HepG2 (cell line): ENCODE measurements at regions not wholly inside any gene's neighbourhood (a gene's known extent, or its start where the extent isn't known, plus 50 kb on each side); places are given as distances from the start of the nearest gene placed in this dataset.

Source experiments
- ATAC-seq: fragments of 200-7000 bp; cut with Tn5 transposase; 3 replicates; pipeline ENCODE4 v1.9.1; 2020; ENCODE audit warnings: mild to moderate bottlenecking, moderate library complexity
- BruUV-seq: library from RNA; stranded (reverse); fragments of 400-500 nt; replicated peaks from 2 replicates; lab custom pipeline; 2021; lab: Mats Ljungman, UMichigan
- CTCF ChIA-PET: fragments of 300-600 bp; formaldehyde crosslinking; extraction: SDS; loops from one replicate; lab custom pipeline; 2021; ENCODE audit warnings: low total read pairs, inconsistent platforms, low intra/inter-chr PET ratio; lab: Yijun Ruan, JAX
- POLR2A ChIA-PET: fragments of 350-600 bp; sonication (Branson Sonifier 250); formaldehyde crosslinking; loops from one replicate; lab custom pipeline; 2020; ENCODE audit warnings: antibody characterized with exemption, inconsistent platforms; lab: Yijun Ruan, JAX
- DNase-seq: peaks from one replicate; pipeline ENCODE4 v3.0.0-alpha.2; 2015; ENCODE audit warnings: low spot score
- FAIRE-seq: peaks from 3 replicates; lab custom pipeline; 2011; peaks lifted over from hg19 to GRCh38; lab: Jason Lieb, UNC
- H2AFZ ChIP-seq: one replicate; pipeline ENCODE4 v1.6.1; 2011; ENCODE audit warnings: low read length, inconsistent platforms
- H3K27ac ChIP-seq: fragments of 300-600 bp; 3 replicates; pipeline ENCODE4 v1.8.0; 2011; ENCODE audit warnings: mixed run types, mild to moderate bottlenecking, mixed read lengths, low read length, inconsistent platforms; ENCODE audit not compliant: insufficient read depth; ENCODE audit errors: extremely low read length
- H3K27me3 ChIP-seq, 2 experiments: fragments of 200-600 bp in 1 of 2; 2 replicates in 1 of 2; 3 replicates in 1 of 2; pipeline versions ENCODE4 v1.6.0 to v1.8.0; 2011; ENCODE audit warnings: low read length in 2 of 2, mild to moderate bottlenecking in 2 of 2, moderate library complexity in 2 of 2, inconsistent platforms in 1 of 2; ENCODE audit not compliant: insufficient read depth in 2 of 2, control insufficient read depth in 1 of 2
- H3K36me3 ChIP-seq, 2 experiments: fragments of 200-600 bp in 1 of 2; replicated peaks in 1 of 2; 2 replicates in 1 of 2; 3 replicates in 1 of 2; pipeline versions ENCODE4 v1.5.1 to v1.8.0; 2011; ENCODE audit warnings: low read length in 2 of 2, inconsistent platforms in 1 of 2; ENCODE audit not compliant: insufficient read depth in 2 of 2, control insufficient read depth in 1 of 2
- H3K4me1 ChIP-seq: 2 replicates; pipeline ENCODE4 v1.5.1; 2012; ENCODE audit warnings: low read length, inconsistent platforms; ENCODE audit not compliant: insufficient read depth
- H3K4me2 ChIP-seq: 2 replicates; pipeline ENCODE4 v1.6.0; 2011; ENCODE audit warnings: low read depth, low read length, inconsistent platforms
- H3K4me3 ChIP-seq, 3 experiments: fragments of 200-600 bp in 1 of 3; sonication (generic), shearing (Covaris generic) in 1 of 3; replicated peaks in 1 of 3; 2 replicates each; pipeline ENCODE4 v1.5.1; 2011 to 2016; ENCODE audit warnings: low read length in 3 of 3, inconsistent platforms in 2 of 3, low read depth in 2 of 3, mild to moderate bottlenecking in 2 of 3, control low read depth in 1 of 3, mixed read lengths in 1 of 3; ENCODE audit not compliant: insufficient read depth in 1 of 3
- H3K79me2 ChIP-seq: one replicate; pipeline ENCODE4 v1.6.1; 2011; ENCODE audit warnings: low read length, inconsistent platforms; ENCODE audit not compliant: insufficient read depth
- H3K9ac ChIP-seq: 2 replicates; pipeline ENCODE4 v1.6.0; 2011; ENCODE audit warnings: mild to moderate bottlenecking, low read depth, low read length, inconsistent platforms; ENCODE audit not compliant: insufficient read depth
- H3K9me3 ChIP-seq: 2 replicates; pipeline ENCODE4 v1.5.1; 2012; ENCODE audit warnings: mild to moderate bottlenecking, low read length
- H4K20me1 ChIP-seq: 2 replicates; pipeline ENCODE4 v1.6.0; 2011; ENCODE audit warnings: inconsistent platforms, mild to moderate bottlenecking, low read length, moderate library complexity; ENCODE audit not compliant: insufficient read depth
- CTCF ChIP-seq: sonication (generic); formaldehyde crosslinking; IDR thresholded peaks from 2 replicates; pipeline ENCODE4 v1.5.0; 2020; ENCODE audit warnings: mild to moderate bottlenecking, missing genetic modification reagents, moderate library complexity
- FOXA1 ChIP-seq, 2 experiments: fragments of 450-650 bp in 1 of 2; sonication (generic) in 1 of 2; formaldehyde crosslinking in 1 of 2; IDR thresholded peaks; 2 replicates each; pipeline versions ENCODE4 v1.4.0 to v1.6.1; 2016 to 2020; ENCODE audit warnings: missing genetic modification reagents in 1 of 2
- FOXA3 ChIP-seq: IDR thresholded peaks from 2 replicates; pipeline ENCODE4 v1.6.1; 2016; ENCODE audit warnings: missing genetic modification reagents, missing compliant biosample characterization
- NFIB ChIP-seq: sonication (generic); formaldehyde crosslinking; IDR thresholded peaks from 2 replicates; pipeline ENCODE4 v1.9.0; 2021; ENCODE audit warnings: missing genetic modification reagents, mild to moderate bottlenecking, borderline replicate concordance
- NPAS2 ChIP-seq: sonication (generic); formaldehyde crosslinking; IDR thresholded peaks from 2 replicates; pipeline ENCODE4 v1.8.0; 2022; ENCODE audit warnings: mild to moderate bottlenecking, missing genetic modification reagents, borderline replicate concordance
- ZBTB3 ChIP-seq: sonication (generic); formaldehyde crosslinking; IDR thresholded peaks from 2 replicates; pipeline ENCODE4 v1.4.0; 2020; ENCODE audit warnings: low read depth, mild to moderate bottlenecking, moderate library complexity, missing genetic modification reagents, borderline replicate concordance
- ZSCAN12 ChIP-seq: sonication (generic); formaldehyde crosslinking; IDR thresholded peaks from 2 replicates; pipeline ENCODE4 v1.9.0; 2021; ENCODE audit warnings: mild to moderate bottlenecking, missing genetic modification reagents
- WGBS: methylation state at CpG from one replicate; pipeline ENCODE4 v1.1.6; 2017; ENCODE audit warnings: low lambda C conversion rate; 5-methylcytosine and 5-hydroxymethylcytosine counted together
- in situ Hi-C: cut with HindIII; loops from 2 replicates; pipeline ENCODE4 v1.10.0; 2017; ENCODE audit warnings: low pct_unique_long_range_greater_than_20kb; ENCODE audit not compliant: extremely low pct_ligation_motif_present
- intact Hi-C: fragments of 100-400 bp; cut with micrococcal nuclease; formaldehyde crosslinking; loops from one replicate; pipeline ENCODE4 v1.10.0; 2022; ENCODE audit not compliant: unreplicated experiment
- TF ChIP-seq, protein P1 (sequence below): sonication (generic); formaldehyde crosslinking; IDR thresholded peaks from 2 replicates; pipeline ENCODE4 v1.5.0; 2020; ENCODE audit warnings: missing genetic modification reagents

DNA sequence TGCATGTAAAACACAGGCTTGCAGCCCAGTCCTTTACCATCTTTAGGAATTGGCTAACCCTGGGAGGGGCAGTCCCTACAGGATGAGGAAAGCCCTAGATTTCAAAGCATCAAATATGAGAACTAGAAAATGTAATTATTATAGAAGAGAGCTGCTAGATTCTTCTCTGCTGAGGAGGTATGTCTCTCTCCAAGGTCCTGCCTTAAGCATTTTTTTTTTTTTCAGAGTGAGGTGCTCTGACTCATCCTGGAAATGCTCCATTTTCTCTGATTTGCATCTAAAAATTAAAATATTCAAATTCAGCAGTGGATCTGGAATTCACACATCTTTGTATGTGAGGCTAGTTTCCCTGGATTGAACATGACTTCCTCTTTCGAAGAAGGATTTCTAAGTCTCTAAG is 149.8 kb downstream of the ZNF648 start (continued):
- TF ChIP-seq NFIB (no peak), ZSCAN12 (no peak), NPAS2 (CRISPR knock-in tag) (no peak)
- TF ChIP-seq, protein P1, sequence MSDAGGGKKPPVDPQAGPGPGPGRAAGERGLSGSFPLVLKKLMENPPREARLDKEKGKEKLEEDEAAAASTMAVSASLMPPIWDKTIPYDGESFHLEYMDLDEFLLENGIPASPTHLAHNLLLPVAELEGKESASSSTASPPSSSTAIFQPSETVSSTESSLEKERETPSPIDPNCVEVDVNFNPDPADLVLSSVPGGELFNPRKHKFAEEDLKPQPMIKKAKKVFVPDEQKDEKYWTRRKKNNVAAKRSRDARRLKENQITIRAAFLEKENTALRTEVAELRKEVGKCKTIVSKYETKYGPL (CRISPR knock-in tag), result no peak

DNA sequence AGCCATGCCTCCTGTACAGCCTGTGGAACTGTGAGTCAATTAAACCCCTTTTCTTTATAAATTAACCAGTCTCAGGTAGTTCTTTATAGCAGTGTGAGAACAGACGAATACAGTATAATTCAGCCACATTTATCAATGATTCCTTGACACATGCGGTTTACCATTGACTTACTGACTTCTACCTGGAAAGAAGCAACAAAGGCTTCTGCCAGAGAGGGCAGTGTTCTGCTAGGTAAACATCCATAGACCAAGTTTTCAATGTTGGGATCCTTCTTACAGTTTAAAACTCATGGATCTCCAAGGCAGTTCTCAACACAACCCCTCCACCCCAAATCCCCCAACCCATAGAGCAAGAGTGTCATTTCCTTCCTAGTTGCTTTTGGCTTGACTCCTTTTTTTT is 150.6 kb downstream of the ZNF648 start:
- Histone ChIP-seq H3K9me3 (no peaks in the 10 kb centered on the region), H3K9ac (no peak overlapping the region), H3K4me3 (no peak overlapping the region), H3K4me1 (no peaks in the 10 kb centered on the region), H3K79me2 (no peaks in the 10 kb centered on the region), H3K36me3 (no peaks in the 10 kb centered on the region), H3K4me2 (no peak overlapping the region), H2AFZ (no peak overlapping the region), H4K20me1 (no peaks in the 10 kb centered on the region), H3K27ac (no peak overlapping the region), H3K27me3 (no peaks in the 10 kb centered on the region; a peak in 1 of 5 replicates)
- POLR2A ChIA-PET, result no interaction called here
- intact Hi-C loops (no loop called here), in situ Hi-C loops (no loop called here)
- CTCF ChIA-PET, result no interaction called here
- peak; percentile 49; the same call in 1 of the 2 replicates for TF ChIP-seq FOXA3 (CRISPR knock-in tag)
- TF ChIP-seq ZBTB3 (CRISPR knock-in tag), result no peak
- TF ChIP-seq FOXA1 (IDR thresholded peaks at IDR 0.05), result no peak
- TF ChIP-seq FOXA1 (CRISPR knock-in tag; IDR thresholded peaks at IDR 0.05), result peak; percentile 72
- TF ChIP-seq CTCF, result peak; percentile 39
- 0% methylated on average over 2 of the region's 2 CpGs for WGBS
- FAIRE-seq, result no peak
- no TSS peak for BruUV-seq
- no peak for DNase-seq
- peak; percentile 38; the same call in 1 of the 3 replicates for ATAC-seq
